CD4-positive, alpha-beta T cell treated with Interleukin-15 for 4 hours (primary cell): ENCODE measurements at regions not wholly inside any gene's neighbourhood (a gene's known extent, or its start where the extent isn't known, plus 50 kb on each side); places are given as distances from the start of the nearest gene placed in this dataset.
"Not testable (repeated sequence)": the region's sequence is repeated elsewhere in the genome, so short reads cannot be mapped to it uniquely, and the experiment has no call there.

Experiments used
- DNase-seq: peaks from one replicate; pipeline ENCODE4 v3.0.0-alpha.2; 2020; ENCODE audit warnings: low spot score

GRCh38 chr3:34109846-34110245 is 311.4 kb downstream of the PDCD6IP start:
- DNase-seq, result no peak

DNA sequence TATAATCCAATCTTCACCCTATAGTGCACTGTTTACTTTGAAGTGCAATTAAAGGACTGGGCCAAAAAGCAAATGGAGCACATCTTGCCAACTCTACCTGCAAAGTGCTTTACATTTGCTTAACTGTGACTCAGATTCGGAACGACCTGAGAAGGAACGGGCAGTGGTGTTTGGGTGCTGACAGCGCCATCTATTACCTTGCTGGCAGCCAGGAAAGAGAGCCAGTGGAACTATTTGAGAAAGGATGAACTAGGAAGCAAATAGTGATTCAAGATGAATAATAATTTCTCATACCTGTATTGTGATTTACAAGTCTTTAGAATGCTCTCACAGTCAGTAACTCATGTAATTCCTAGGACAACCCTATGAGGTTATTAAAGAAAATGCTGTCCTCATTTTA is 312.9 kb downstream of the PDCD6IP start:
- no peak for DNase-seq

GRCh38 chr3:34112261-34112660 is 313.8 kb downstream of the PDCD6IP start:
- not testable (repeated sequence) for DNase-seq

DNA sequence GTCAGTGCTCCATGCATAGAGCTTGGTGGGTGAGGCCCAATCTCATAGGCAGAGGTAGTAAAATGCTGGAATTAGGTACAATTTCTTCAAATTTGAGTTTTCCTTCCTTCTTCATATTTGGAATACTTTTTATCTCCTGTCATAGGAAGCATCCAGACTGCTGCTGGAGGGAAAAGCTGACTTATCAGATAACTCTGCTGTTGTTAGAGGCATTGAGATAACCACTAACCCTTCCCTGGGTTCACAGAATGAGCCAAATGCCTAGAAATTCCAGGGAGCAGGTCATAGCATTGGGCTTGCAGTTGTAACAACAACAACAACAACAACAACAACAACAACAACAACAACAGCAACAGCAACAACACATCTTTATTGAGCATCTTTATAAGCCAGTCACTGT is 332.7 kb downstream of the PDCD6IP start:
- no peak for DNase-seq

- DNase-seq, result no peak
Measured at GRCh38 chr3:34132069-34132692, 333.8 kb downstream of the PDCD6IP start.

- no peak for DNase-seq
Measured at GRCh38 chr3:34139566-34139965, 341.1 kb downstream of the PDCD6IP start.

DNA sequence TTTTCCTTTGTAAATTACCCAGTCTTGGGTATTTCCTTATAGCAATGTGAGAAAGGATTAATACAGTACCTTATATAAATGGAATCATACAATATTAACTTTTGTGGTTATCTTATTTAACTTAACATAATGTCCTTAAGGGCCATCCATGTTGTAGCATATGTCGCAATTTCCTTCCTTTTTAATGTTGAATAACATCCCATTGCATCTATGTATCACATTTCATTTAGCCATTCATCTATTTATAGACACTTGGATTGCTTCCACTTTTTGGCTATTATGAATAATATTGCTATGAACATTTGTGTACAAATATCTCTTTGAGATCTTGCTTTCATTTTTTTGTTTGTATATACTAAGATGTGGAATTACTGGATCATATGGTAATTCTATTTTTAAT is 342.2 kb downstream of the PDCD6IP start:
- no peak for DNase-seq

DNA sequence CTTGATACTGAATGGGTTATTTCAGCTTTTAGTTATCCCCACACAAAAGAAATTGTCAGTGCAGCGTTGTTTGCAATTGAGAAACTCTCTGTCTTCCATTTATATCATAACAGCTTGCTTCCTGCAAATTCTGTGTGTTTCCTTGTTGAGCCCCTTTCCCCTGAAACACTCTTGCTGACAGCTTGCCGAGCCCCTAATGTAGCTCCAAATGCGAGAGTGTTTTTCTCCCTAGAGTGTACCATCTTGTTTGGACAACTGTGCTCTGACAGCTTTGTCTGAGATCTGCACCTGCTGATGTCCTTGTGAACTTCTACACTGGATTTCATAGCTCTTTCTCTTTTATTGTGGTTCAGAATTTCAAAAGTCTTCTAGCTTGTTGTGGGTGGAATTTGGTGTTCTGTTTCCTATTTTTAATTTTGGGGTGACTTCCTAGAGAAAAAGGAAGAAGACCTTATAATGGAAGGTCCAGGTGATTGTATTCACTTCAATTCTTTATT is 343.5 kb downstream of the PDCD6IP start:
- DNase-seq, result no peak

DNA sequence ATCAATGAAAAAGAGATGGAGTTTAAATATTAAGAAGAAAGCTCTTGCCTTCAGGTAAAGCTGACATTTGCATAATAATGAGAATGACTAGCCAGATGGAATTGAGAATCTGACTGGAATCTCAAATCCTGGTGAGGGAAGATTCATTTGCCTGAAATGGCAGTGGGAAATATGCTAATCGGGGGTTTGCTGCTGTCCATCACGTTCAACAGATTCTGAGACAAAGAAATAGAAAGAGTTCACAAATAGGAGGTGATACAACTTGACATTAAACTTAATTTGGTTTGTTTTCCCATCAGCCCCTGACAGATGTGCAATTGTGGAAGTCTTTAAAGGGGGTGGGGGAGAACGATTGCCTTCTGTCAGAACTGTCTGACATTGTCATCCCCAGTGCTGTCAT is 347.4 kb downstream of the PDCD6IP start:
- no peak for DNase-seq

- no peak for DNase-seq
Measured at GRCh38 chr3:34146596-34146995, 348.2 kb downstream of the PDCD6IP start.

DNA sequence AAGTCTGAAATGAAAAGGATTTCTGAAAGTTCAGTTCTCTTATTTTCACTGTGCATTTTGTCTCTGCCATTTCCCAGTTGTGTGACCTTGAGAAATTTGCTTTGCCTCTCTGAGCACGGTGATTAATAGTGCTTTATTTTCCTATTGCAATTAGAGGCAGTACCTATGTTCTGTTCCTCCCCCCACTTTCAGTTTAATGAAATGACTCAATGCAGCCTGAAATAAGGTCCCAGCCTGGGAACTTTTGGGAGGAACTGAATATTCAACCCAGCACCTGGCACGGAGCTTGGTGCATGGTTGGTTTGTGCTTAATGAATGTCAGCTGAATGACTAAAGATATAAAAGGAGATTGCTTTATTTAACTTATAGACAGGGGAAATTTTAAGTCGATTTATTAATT is 352.6 kb downstream of the PDCD6IP start:
- DNase-seq, result no peak

DNA sequence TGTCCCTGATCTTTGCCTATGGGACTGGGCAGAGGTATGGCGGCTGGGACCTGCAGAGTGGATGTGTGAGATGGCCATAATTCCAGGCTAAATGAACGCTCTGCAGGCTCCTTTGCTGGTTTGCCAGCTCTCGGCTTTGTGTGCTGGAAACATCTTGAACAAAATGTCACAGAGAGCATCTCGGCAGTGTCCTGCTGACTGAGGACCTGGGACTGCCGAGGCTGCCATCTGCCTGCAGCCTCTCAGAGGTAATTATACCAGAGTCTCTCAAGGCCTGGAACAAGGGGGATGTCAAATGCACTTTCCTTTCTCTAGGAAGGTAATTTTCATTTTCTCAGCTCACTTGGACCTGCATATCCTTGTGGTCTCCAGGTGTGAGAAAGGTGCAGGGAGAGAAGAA is 354.2 kb downstream of the PDCD6IP start:
- no peak for DNase-seq

DNA sequence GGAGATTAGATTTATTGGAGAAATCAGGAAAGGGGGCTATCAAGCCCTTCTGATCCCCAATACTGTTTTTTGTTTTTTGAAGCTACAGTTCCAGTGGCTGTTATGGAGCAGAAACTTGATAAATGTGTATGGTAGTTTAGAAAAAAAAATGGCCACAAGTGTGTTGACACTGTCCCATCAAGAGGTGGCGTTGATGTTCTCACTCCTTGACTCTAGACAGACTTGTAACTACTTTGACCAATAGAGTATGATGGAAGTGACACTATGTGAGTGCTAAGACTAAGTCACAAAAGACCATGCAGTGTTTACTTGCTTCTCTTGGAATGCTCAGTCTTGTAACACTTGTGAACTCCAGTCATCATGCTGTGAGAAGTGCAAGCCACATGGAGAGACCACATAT is 356.7 kb downstream of the PDCD6IP start:
- no peak for DNase-seq

- DNase-seq, result no peak
Measured at GRCh38 chr3:34155666-34156065, 357.2 kb downstream of the PDCD6IP start.

DNA sequence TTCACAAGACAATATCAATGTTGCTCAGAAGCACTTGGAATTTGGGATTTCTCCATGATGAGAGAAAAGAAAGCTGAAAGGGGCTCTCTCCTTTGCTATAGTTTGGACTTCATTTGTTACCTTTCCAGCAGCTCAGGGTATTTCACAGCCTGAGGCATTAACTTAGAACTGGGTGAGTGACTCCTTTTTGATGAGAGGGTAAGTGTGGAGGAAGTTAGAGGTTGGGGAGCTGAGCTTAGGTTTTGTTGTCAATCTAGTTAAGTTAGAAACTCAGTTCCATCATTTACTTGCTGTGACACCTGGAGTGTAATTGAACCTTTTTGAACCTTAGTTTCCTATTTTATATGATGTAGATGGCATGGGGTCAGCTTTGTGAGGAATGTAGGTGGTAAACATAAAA is 359.1 kb downstream of the PDCD6IP start:
- DNase-seq, result no peak

- no peak for DNase-seq
Measured at GRCh38 chr3:34159613-34160420, 361.4 kb downstream of the PDCD6IP start.

DNA sequence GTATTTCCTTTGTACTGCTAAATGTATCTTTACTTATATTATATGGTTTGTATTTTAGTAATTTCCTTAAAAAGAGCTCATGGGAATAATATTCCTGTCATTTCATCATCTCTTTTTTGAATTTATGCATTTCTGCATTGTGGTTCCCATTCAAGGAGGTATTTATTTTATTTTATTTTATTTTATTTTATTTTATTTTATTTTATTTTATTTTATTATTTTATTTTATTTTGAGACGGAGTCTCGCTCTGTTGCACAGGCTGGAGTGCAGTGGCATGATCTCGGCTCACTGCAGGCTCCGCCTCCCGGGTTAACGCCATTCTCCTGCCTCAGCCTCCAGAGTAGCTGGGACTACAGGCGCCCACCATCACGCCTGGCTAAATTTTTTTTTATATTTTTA is 371.2 kb downstream of the PDCD6IP start:
- DNase-seq, result not testable (repeated sequence)

GRCh38 chr3:34174740-34175139 is 376.3 kb downstream of the PDCD6IP start:
- DNase-seq, result no peak

DNA sequence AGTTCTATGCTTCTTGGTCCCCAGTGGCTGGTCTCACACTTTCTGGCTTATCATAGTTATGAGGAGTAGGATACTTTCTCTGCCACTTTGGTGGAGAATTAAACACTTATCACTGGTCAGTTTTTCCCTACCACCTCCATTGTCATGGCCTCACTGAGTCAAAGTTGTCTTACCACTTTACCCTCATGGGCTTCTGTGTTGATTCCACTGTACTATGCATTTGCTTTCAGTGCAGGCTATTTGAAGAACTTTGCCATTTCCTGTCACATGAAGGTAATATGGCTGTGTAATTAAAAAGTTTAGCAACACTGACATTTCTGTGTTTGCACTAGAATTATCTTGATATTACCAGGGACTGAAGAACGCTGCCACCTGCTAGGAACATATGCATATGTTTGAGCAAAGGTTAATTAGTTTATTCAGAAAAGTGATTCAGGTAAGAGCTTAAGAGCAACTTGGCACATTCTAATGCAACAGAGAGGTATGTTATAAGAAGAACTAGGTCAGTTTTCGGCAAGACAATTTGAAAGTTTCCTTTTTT is 377.3 kb downstream of the PDCD6IP start:
- no peak for DNase-seq

DNA sequence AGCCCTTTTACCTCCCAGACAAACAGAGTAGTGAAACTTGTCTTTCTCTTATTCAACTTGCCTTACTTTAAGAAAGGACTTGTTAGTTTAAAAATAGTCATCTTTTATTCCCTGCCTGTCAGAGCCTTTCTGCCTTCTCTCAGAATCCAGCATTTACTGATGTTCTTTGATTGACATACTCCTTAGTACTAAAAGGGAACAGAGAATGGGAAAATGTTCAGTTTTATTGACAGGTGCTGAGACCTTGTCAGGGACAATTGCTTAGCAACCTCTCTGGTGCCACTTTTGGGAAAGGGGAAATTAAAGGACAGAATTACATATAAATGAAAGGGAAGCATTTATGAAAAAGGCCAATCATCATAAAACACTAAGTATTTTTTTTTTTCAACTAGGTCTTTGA is 378.3 kb downstream of the PDCD6IP start:
- DNase-seq, result no peak

DNA sequence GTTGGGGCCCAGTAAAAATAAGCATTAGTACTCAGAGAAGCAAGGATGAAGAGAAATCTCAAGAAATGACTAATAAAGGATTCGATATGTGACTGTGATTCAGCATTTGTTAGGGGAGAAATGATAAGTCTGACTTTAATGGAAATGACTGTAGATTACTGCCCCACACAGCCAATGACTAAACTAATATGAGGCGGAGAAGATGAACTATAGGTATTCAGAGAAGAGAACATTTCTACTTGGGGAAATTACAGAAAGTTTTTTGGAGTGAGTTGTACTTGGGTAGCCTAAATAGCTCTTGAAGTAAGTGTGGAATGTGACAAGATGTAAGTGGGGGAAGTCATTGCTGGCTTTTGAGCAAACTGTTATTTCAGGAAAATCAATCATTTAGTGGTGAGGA is 380.0 kb downstream of the PDCD6IP start:
- no peak for DNase-seq

DNA sequence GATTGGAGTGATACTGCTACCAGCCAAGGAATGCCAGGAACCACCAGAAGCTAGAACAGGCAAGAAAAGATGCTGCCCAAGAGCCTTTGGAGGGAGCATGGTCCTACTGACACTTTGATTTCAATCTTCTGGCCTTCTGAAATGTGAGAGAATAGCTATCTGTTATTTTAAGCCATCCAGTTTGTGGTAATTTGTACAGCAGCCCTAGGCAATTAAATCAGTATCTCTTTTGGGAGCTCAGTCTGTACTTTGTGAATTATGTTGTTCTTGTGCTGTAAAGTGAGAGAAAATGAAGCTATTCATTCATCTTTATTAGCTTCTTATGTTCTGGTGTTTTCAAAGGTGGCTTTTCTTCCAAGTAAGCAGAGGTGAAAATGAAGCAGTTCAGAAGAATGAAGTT is 381.3 kb downstream of the PDCD6IP start:
- no peak for DNase-seq

DNA sequence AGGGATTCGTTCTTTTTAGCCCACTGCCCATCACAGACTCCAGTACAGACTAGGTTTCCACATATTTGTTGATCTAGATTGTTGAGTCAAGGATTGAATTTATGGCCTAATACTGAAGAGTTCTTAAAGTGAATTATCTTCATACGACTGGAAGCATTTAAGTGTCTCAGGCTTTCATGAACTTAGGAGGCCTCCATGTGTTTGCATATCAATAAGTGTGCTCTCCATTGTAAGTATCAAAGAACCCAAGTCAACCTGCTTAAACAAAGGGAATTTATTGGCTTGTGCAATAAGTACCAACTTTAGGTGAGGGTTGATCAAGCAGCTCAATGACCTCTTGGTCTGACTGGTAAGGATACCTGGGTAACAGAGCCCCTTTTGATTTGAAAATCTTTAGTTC is 382.1 kb downstream of the PDCD6IP start:
- no peak for DNase-seq
